HG03108 (cell line): ENCODE measurements at regions not wholly inside any gene's neighbourhood (a gene's known extent, or its start where the extent isn't known, plus 50 kb on each side); places are given as distances from the start of the nearest gene placed in this dataset.

ENCODE experiments used
- ATAC-seq: cut with Tn5 transposase; IDR thresholded peaks from one replicate; pipeline ENCODE4 v1.9.1; 2021; ENCODE audit warnings: moderate library complexity; ENCODE audit not compliant: unreplicated experiment

DNA sequence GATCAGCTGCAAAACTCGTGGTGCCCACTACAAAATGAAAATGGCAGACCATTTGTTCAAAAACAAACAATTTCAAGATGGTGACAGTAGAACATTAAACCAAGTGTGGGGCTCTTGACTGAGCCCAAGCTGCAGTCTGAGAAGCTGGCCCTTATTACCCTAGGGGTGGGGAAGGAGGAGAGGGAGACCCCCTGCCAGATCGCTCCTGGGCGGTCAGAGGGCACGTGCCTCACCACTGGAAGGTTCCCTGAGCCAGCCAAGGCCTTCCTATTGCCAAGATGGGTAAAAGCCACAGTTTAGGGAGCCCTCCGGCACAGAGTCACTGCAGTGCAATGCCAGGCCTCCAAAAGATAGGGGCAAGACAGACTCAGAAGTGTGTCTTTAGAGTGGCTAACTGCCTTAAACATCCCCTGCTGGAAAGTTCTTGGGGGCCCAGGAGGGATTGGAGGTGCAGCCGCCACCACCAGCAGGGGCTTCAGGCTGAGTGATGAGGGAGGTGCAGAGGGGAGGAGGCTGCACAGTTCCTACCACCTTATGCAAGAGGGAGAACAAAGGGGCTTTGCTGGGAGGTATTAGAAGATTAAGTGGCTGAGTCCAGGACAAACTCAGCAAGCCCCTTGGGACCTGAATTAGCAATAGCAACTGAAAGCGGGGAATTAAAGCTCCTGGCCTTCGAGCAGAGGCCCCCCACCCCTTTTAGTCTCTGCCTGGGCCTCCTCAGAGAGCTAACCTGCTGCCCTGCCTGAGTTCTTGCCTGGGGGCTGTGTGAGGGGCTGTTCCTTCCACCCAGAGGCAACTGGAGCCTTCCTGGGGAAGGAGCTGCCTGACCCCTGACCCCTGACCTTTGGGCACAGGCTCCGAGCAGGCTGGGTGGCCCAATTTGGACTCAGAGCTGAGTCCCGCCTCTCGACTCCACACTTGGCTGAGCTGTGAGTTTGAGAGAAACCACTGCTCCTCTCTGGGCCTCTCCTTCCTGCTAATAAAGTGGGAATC lies 88.4 kb downstream of the VEGFA start:
- no peak for ATAC-seq

DNA sequence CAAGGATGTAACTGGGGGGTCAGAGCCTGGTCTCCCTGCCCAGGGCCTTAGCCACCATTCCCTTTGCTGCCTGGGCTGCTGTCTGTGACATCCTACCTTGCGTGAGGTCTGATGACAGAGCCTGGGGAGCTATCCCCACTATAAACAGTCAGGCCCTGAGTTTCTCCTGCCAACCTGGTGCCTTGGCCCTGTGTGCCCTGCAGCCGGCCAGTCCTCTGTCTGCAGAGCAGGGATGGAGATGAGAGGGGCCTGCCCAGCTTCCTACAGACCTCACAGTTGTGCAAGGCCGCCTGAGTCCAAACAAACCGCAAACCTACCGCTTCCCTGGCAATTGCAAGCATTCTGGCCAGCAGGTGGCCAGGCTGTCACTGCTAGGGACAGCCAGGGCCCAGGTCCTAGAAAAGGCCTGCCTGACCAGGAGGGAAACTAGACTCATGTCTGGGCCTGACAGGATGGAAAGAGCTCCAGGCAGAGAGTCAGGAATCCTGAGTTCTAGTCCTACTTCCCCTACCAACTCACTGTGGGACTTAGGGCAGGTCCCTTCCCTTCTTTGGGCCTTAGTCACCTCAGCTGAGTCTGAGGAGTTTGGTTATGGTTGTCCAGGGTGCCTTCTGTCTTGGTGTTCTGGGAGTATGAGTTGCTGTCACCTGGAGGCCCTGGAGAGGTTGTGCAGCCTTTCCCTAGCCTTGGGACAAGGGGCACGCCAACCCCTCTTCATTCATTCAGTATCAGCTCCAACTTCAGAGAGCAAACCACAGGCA lies 86.2 kb downstream of the VEGFA start:
- ATAC-seq, result no peak

DNA sequence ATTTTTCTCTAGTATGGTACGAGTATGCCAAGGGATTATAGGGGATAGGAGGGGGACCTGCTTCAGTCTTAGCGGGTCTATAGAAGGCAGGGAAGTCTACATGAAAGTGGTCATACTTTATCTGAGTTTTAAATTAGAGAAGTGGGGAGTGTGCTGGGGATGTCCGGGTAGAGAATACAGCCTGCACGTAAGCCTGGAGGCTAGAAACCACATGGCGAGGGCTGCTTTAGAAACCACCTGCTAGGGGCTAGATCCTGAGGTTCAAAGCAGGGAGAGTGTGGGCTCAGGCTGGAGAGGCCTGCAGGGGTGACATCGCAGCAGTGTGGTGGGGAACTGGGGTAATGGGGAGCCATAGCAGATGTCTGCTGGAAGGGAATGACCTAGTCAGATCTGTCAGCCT lies 85.2 kb downstream of the VEGFA start:
- no peak for ATAC-seq

GRCh38 chr6:43853066-43853650 lies 83.1 kb downstream of the VEGFA start:
- no peak for ATAC-seq

GRCh38 chr6:43852350-43852864 lies 82.4 kb downstream of the VEGFA start:
- no peak for ATAC-seq

DNA sequence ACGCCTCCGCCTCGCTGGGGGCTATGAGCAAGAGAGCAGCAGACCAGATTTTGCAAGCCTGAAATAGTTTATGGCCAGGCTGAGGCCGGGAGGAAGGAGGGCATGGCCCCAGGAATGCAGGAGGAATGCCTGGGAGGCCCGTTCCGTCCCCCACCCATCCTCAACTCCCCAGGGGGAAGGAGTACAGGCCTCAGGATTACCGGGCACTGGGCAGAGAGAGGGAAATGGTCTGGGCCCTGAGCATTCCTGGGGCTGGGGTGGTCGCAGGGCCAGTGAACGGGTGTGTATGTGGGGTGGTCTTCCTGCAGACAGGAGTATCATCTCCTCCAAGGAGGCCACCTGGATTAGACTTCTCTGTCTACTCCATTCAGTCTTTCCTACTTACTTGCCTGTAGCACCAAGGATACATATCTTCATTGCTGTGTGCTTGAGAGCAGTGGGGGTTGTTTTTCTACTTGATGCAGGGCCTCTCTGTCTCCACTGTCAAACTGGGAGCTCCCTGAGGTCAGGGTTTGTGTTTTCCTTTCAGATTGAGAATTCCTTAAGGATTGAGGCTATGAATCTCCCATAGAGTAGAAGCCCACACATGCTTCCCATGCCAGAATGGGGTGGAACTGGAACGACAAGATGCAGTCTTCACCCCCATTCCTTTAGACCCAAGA lies 81.3 kb downstream of the VEGFA start:
- ATAC-seq, result no peak

DNA sequence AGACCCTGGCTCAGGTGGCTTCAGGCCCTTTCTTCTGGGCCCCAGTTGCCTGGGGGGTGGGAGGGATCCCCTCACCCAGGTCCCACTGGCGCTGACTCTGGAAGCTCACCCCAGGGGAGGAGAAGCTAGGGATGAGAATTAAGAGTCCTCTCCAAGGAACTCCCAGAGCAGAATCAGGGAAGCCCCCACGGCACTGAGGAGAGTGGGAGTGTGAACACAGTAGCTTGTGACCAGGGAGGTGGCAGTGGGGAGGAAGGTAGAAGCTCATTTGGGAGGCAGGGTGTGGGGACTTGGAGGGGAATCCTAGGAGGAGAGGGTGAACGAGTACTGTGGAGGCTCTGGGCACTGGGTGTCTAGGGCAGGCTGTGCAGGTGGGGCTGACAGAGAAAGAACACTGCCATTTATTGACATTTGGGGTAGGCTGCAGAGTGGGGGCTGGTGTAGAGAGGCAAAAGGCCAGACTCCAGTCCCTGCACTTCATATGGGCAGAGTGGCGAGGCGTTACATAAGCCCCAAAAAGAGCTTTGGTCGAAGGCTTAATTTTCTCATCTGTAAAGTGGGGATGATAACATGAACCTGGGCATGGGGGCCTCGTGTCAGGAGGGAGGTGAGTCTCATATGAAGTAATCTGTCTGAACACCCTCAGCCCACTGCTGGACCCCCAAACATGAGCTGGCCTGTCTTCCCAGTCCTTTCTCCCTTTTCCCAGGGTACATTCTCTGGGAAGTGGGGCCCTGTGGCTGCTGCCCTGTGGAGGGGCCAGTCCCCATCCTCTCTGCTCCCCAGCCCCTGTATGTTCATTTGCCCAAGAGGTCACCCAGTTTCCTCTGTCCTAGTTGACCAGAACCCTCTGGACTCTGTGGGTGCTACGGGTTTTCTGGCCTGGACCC lies 80.5 kb downstream of the VEGFA start:
- ATAC-seq, result no peak

DNA sequence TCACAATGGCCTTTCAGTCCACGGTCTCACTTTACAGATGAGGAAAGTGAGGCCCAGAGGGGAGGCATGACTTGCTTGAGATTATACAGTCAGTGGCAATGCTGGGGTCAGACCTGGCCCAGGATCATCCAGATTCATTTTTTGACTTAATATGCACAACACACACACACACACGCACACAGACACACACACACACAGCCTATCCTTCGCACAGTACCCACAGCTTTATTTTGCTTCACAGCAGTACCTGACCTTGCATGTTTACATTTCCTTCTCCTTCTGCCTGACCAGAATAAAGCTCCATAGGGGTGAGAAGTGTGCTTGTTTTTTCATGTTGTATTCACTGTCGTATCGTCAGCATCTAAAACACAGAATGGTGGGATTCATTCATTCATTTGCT lies 79.8 kb downstream of the VEGFA start:
- no peak for ATAC-seq

- ATAC-seq, result no peak
Observed at GRCh38 chr6:43848671-43849391, 78.8 kb downstream of the VEGFA start.

- ATAC-seq, result no peak
Observed at GRCh38 chr6:43847741-43848630, 78.0 kb downstream of the VEGFA start.

- no peak for ATAC-seq
Observed at GRCh38 chr6:43846556-43846955, 76.5 kb downstream of the VEGFA start.

DNA sequence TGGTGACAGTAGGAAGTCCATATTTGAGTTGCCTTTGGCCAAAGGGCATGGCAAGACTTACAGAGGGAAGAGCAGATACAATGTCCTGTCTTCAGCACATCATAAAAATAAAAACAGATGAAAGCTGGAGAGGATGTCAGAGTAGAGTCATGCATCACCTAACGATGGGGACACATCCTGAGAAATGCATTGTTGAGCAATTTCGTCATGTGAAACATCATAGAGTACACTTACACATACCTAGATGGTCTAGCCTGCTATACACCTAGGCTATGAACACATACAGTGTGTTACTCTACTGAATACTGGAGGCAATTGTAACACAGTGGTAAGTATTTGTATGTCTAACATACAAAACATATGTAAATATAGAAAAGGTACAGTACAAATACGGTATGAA lies 75.6 kb downstream of the VEGFA start:
- ATAC-seq, result no peak

DNA sequence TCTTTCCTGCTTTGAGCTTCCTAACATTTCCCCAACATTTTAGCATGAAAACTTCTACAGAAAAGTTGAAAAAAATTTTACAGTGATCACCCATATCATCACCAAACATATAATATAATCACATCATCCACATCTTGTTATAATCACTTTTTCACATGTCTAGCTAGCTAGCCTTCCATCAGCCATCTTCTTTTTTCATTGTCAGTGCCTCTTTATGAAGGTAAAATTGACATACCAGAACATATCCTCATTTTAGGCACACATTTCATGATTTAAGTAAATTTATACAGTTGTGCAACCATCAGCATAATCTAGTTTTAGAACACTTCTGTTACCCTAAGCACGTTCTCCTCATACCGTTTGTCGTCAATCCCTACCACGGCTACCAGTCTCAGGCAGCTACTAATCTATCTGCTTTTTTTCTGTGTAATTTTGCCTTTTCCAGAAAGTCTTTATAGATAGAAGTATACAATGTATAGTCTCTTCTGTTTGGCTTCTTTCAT lies 73.7 kb downstream of the VEGFA start:
- ATAC-seq, result no peak

DNA sequence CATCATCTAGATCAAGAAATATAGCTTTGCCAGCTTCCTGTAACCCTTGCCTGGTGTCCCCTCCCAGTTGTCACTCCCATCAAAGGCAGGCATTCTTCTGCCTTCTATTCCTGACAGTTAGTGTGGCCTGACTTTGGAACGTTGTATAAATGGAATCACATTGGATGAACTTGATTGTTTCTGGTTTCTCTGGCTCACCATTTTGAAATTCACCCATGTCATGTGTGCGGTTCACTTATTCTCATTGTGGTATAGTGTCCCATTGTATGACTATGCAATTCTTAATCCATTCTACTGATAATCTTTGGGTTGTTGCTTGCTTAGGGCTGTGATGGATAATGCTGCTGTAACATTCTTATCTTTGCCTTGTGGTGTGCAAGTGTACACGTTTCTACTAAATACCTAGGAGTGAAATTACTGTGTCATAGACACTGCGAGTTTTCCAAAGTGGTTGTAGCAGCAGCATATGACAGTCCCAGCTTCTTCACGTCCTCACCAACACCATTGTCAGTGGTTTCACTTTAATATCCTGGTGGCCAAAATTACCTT lies 73.2 kb downstream of the VEGFA start:
- ATAC-seq, result no peak

- no peak for ATAC-seq
Observed at GRCh38 chr6:43842231-43842794, 72.3 kb downstream of the VEGFA start.

DNA sequence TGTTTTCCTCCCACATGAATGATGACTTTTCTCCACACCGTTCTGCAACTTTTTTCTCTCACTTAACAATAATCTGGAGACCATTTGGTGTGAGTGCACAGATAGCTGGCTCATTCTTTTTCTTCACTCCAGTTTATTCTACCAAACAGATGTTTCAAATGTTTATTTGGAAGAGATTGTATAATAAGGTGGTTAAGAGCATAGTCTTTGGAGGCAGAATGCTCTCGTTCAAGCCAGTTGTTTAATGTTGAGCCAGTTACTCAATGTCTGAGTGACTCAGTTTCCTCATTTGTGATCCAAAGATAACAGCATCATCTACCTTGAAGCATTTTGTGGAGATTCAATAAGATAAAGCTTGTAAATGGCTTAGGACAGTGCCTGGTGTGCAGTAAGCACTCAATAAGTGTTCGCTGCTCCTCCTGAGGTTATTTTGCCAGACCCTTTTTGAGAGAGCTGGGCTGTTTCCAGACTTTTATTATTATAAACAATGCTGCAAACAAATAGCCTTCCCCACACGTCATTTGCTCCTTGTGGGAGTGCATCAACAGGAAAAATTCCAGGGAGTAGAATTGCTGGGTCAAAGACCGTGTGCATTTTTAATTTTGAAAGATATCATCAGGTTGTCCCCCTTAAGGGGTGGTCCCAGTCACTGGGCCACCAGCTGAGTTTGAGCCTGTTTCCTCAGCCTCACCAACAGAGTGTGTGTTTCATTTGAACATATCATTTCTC lies 70.6 kb downstream of the VEGFA start:
- ATAC-seq, result no peak
